GM19351 (cell line): ENCODE measurements at regions not wholly inside any gene's neighbourhood (a gene's known extent, or its start where the extent isn't known, plus 50 kb on each side); places are given as distances from the start of the nearest gene placed in this dataset.
"Not testable (repeated sequence)": the region's sequence is repeated elsewhere in the genome, so short reads cannot be mapped to it uniquely, and the experiment has no call there.

ENCODE experiments used
- ATAC-seq: cut with Tn5 transposase; IDR thresholded peaks from one replicate; pipeline ENCODE4 v1.9.1; 2021; ENCODE audit warnings: mild to moderate bottlenecking, moderate library complexity; ENCODE audit not compliant: unreplicated experiment

- ATAC-seq, result no peak
These were observed 54.3 kb downstream of the HAND2 start for GRCh38 chr4:173475751-173476150.

GRCh38 chr4:173469622-173470021 lies 60.4 kb downstream of the HAND2 start:
- no peak for ATAC-seq

- no peak for ATAC-seq
These were observed 61.7 kb downstream of the HAND2 start for GRCh38 chr4:173468314-173468713.

GRCh38 chr4:173466101-173466500 lies 63.9 kb downstream of the HAND2 start:
- ATAC-seq, result no peak

- no peak for ATAC-seq
These were observed 65.5 kb downstream of the HAND2 start for GRCh38 chr4:173464481-173464880.

- no peak for ATAC-seq
These were observed 64.9 kb upstream of the SCRG1 start for GRCh38 chr4:173463816-173464215.

GRCh38 chr4:173461170-173461569 lies 62.3 kb upstream of the SCRG1 start:
- ATAC-seq, result no peak

GRCh38 chr4:173459857-173460256 lies 60.9 kb upstream of the SCRG1 start:
- no peak for ATAC-seq

GRCh38 chr4:173457893-173458292 lies 59.0 kb upstream of the SCRG1 start:
- no peak for ATAC-seq

- not testable (repeated sequence) for ATAC-seq
These were observed 52.5 kb upstream of the SCRG1 start for GRCh38 chr4:173451435-173451834.

GRCh38 chr4:173450281-173450680 lies 51.4 kb upstream of the SCRG1 start:
- no peak for ATAC-seq

- ATAC-seq, result no peak
These were observed 50.4 kb upstream of the SCRG1 start for GRCh38 chr4:173449380-173449717.

- peak; percentile 47 for ATAC-seq
These were observed 49.9 kb upstream of the SCRG1 start for GRCh38 chr4:173448608-173449379.
